ENCODE measurements at regions not wholly inside any gene's neighbourhood (a gene's known extent, or its start where the extent isn't known, plus 50 kb on each side); places are given as distances from the start of the nearest gene placed in this dataset.

- DNase-seq: no peak
Observed at GRCh38 chr6:90807791-90808701, 221.2 kb upstream of the MAP3K7 start.

GRCh38 chr6:90805619-90806155, 218.8 kb upstream of the MAP3K7 start:
- no peak for DNase-seq

GRCh38 chr6:90803956-90804355, 217.1 kb upstream of the MAP3K7 start:
- no peak for DNase-seq

- DNase-seq: no peak
Observed at GRCh38 chr6:90795078-90795477, 208.2 kb upstream of the MAP3K7 start.

- DNase-seq: no peak
Observed at GRCh38 chr6:90793771-90794170, 206.9 kb upstream of the MAP3K7 start.

- DNase-seq: no peak
Observed at GRCh38 chr6:90790696-90791095, 203.8 kb upstream of the MAP3K7 start.

- no peak for DNase-seq
Observed at GRCh38 chr6:90790058-90790457, 203.2 kb upstream of the MAP3K7 start.

- no peak for DNase-seq
Observed at GRCh38 chr6:90788781-90789180, 201.9 kb upstream of the MAP3K7 start.

- DNase-seq: no peak
Observed at GRCh38 chr6:90787446-90787845, 200.6 kb upstream of the MAP3K7 start.

GRCh38 chr6:90780778-90781177, 193.9 kb upstream of the MAP3K7 start:
- no peak for DNase-seq

GRCh38 chr6:90780141-90780540, 193.3 kb upstream of the MAP3K7 start:
- DNase-seq: no peak

- no peak for DNase-seq
Observed at GRCh38 chr6:90778417-90779203, 191.7 kb upstream of the MAP3K7 start.

GRCh38 chr6:90770778-90771177, 183.9 kb upstream of the MAP3K7 start:
- no peak for DNase-seq

GRCh38 chr6:90765895-90766294, 179.0 kb upstream of the MAP3K7 start:
- no peak for DNase-seq

GRCh38 chr6:90765491-90765890, 178.6 kb upstream of the MAP3K7 start:
- DNase-seq: no peak

GRCh38 chr6:90764001-90764400, 177.1 kb upstream of the MAP3K7 start:
- no peak for DNase-seq

GRCh38 chr6:90759664-90760063, 172.8 kb upstream of the MAP3K7 start:
- DNase-seq: no peak

- DNase-seq: no peak
Observed at GRCh38 chr6:90758741-90759140, 171.9 kb upstream of the MAP3K7 start.

GRCh38 chr6:90753820-90754643, 167.2 kb upstream of the MAP3K7 start:
- no peak for DNase-seq

- no peak for DNase-seq
Observed at GRCh38 chr6:90739802-90740201, 152.9 kb upstream of the MAP3K7 start.

GRCh38 chr6:90739339-90739738, 152.5 kb upstream of the MAP3K7 start:
- DNase-seq: no peak

- peak; percentile 10 for DNase-seq
Observed at GRCh38 chr6:90730151-90730673, 143.3 kb upstream of the MAP3K7 start.

- no peak for DNase-seq
Observed at GRCh38 chr6:90729057-90729456, 142.2 kb upstream of the MAP3K7 start.
